ENCODE measurements at regions not wholly inside any gene's neighbourhood (a gene's known extent, or its start where the extent isn't known, plus 50 kb on each side); places are given as distances from the start of the nearest gene placed in this dataset.
"Not testable (repeated sequence)": the region's sequence is repeated elsewhere in the genome, so short reads cannot be mapped to it uniquely, and the experiment has no call there.

GRCh38 chr2:153623020-153623419 lies 144.5 kb upstream of the RPRM start:
- no peak for DNase-seq (ENCODE audit: low spot score)

- DNase-seq (ENCODE audit: low spot score), result no peak
These were observed 148.1 kb upstream of the RPRM start for GRCh38 chr2:153626676-153627075.

GRCh38 chr2:153635494-153635893 lies 156.9 kb upstream of the RPRM start:
- no peak for DNase-seq (ENCODE audit: low spot score)

GRCh38 chr2:153641046-153641445 lies 162.5 kb upstream of the RPRM start:
- no peak for DNase-seq (ENCODE audit: low spot score)

GRCh38 chr2:153644955-153645354 lies 166.4 kb upstream of the RPRM start:
- DNase-seq (ENCODE audit: low spot score), result no peak

- DNase-seq (ENCODE audit: low spot score), result no peak
These were observed 167.0 kb upstream of the RPRM start for GRCh38 chr2:153645599-153645998.

- DNase-seq (ENCODE audit: low spot score), result no peak
These were observed 179.1 kb upstream of the RPRM start for GRCh38 chr2:153657651-153658050.

GRCh38 chr2:153661801-153662200 lies 183.2 kb upstream of the RPRM start:
- no peak for DNase-seq (ENCODE audit: low spot score)

GRCh38 chr2:153663371-153663770 lies 184.8 kb upstream of the RPRM start:
- no peak for DNase-seq (ENCODE audit: low spot score)

GRCh38 chr2:153664009-153664408 lies 185.4 kb upstream of the RPRM start:
- not testable (repeated sequence) for DNase-seq (ENCODE audit: low spot score)

- no peak for DNase-seq (ENCODE audit: low spot score)
These were observed 188.9 kb upstream of the RPRM start for GRCh38 chr2:153667475-153667874.

GRCh38 chr2:153668923-153669322 lies 190.4 kb upstream of the RPRM start:
- DNase-seq (ENCODE audit: low spot score), result no peak

GRCh38 chr2:153710128-153710527 lies 161.6 kb upstream of the GALNT13 start:
- no peak for DNase-seq (ENCODE audit: low spot score)

GRCh38 chr2:153715218-153715850 lies 156.4 kb upstream of the GALNT13 start:
- DNase-seq (ENCODE audit: low spot score), result no peak

GRCh38 chr2:153717060-153717459 lies 154.7 kb upstream of the GALNT13 start:
- no peak for DNase-seq (ENCODE audit: low spot score)

- DNase-seq (ENCODE audit: low spot score), result no peak
These were observed 132.3 kb upstream of the GALNT13 start for GRCh38 chr2:153739394-153739793.

GRCh38 chr2:153761936-153762335 lies 109.8 kb upstream of the GALNT13 start:
- no peak for DNase-seq (ENCODE audit: low spot score)

- no peak for DNase-seq (ENCODE audit: low spot score)
These were observed 105.3 kb upstream of the GALNT13 start for GRCh38 chr2:153766415-153766814.

- no peak for DNase-seq (ENCODE audit: low spot score)
These were observed 101.2 kb upstream of the GALNT13 start for GRCh38 chr2:153770359-153770991.

- DNase-seq (ENCODE audit: low spot score), result no peak
These were observed 91.5 kb upstream of the GALNT13 start for GRCh38 chr2:153780241-153780640.

- DNase-seq (ENCODE audit: low spot score), result no peak
These were observed 85.7 kb upstream of the GALNT13 start for GRCh38 chr2:153786016-153786415.

- DNase-seq (ENCODE audit: low spot score), result no peak
These were observed 84.1 kb upstream of the GALNT13 start for GRCh38 chr2:153787612-153788011.

GRCh38 chr2:153802671-153803070 lies 69.1 kb upstream of the GALNT13 start:
- no peak for DNase-seq (ENCODE audit: low spot score)

GRCh38 chr2:153808679-153809078 lies 63.0 kb upstream of the GALNT13 start:
- DNase-seq (ENCODE audit: low spot score), result no peak

All from HT-29 (cell line).